HG03521 (cell line): ENCODE measurements at regions not wholly inside any gene's neighbourhood (a gene's known extent, or its start where the extent isn't known, plus 50 kb on each side); places are given as distances from the start of the nearest gene placed in this dataset.

Experiments
- ATAC-seq: cut with Tn5 transposase; IDR thresholded peaks from one replicate; pipeline ENCODE4 v1.9.1; 2021; ENCODE audit warnings: mild to moderate bottlenecking, moderate library complexity; ENCODE audit not compliant: unreplicated experiment

- no peak for ATAC-seq
These were observed 105.1 kb downstream of the TRAPPC11 start for GRCh38 chr4:183763990-183764754.

- ATAC-seq = no peak
These were observed 106.3 kb downstream of the TRAPPC11 start for GRCh38 chr4:183765251-183765911.

- no peak for ATAC-seq
These were observed 107.0 kb downstream of the TRAPPC11 start for GRCh38 chr4:183766140-183766539.

- no peak for ATAC-seq
These were observed 111.8 kb downstream of the TRAPPC11 start for GRCh38 chr4:183770906-183771305.

- no peak for ATAC-seq
These were observed 113.3 kb downstream of the TRAPPC11 start for GRCh38 chr4:183772361-183772760.

GRCh38 chr4:183773790-183774189, 114.7 kb downstream of the TRAPPC11 start:
- ATAC-seq = no peak

- ATAC-seq = no peak
These were observed 121.8 kb upstream of the STOX2 start for GRCh38 chr4:183783306-183783705.

GRCh38 chr4:183783991-183784553, 121.0 kb upstream of the STOX2 start:
- no peak for ATAC-seq

- no peak for ATAC-seq
These were observed 116.7 kb upstream of the STOX2 start for GRCh38 chr4:183788308-183788905.

- ATAC-seq = no peak
These were observed 115.5 kb upstream of the STOX2 start for GRCh38 chr4:183789657-183790056.

- no peak for ATAC-seq
These were observed 114.4 kb upstream of the STOX2 start for GRCh38 chr4:183790661-183791060.

- ATAC-seq = no peak
These were observed 108.1 kb upstream of the STOX2 start for GRCh38 chr4:183797011-183797444.

GRCh38 chr4:183797445-183798300, 107.4 kb upstream of the STOX2 start:
- ATAC-seq = no peak

- no peak for ATAC-seq
These were observed 106.5 kb upstream of the STOX2 start for GRCh38 chr4:183798301-183799253.

- ATAC-seq = no peak
These were observed 103.5 kb upstream of the STOX2 start for GRCh38 chr4:183801457-183802165.

GRCh38 chr4:183806341-183806740, 98.8 kb upstream of the STOX2 start:
- no peak for ATAC-seq

GRCh38 chr4:183807420-183808096, 97.5 kb upstream of the STOX2 start:
- ATAC-seq = no peak

- no peak for ATAC-seq
These were observed 97.0 kb upstream of the STOX2 start for GRCh38 chr4:183808097-183808456.

GRCh38 chr4:183812567-183812966, 92.5 kb upstream of the STOX2 start:
- ATAC-seq = no peak
